ENCODE measurements at regions not wholly inside any gene's neighbourhood (a gene's known extent, or its start where the extent isn't known, plus 50 kb on each side); places are given as distances from the start of the nearest gene placed in this dataset.

GRCh38 chrX:4844376-4844775 is 1130.9 kb upstream of the PRKX start:
- no peak for DNase-seq

- no peak for DNase-seq
Measured at GRCh38 chrX:4841216-4841745, 1127.8 kb upstream of the PRKX start.

- no peak for DNase-seq
Measured at GRCh38 chrX:4831574-4831973, 1118.1 kb upstream of the PRKX start.

GRCh38 chrX:4830880-4831557 is 1117.6 kb upstream of the PRKX start:
- no peak for DNase-seq

- no peak for DNase-seq
Measured at GRCh38 chrX:4825550-4825949, 1112.1 kb upstream of the PRKX start.

GRCh38 chrX:4809571-4809970 is 1096.1 kb upstream of the PRKX start:
- no peak for DNase-seq

- DNase-seq: no peak
Measured at GRCh38 chrX:4805502-4805901, 1092.1 kb upstream of the PRKX start.

GRCh38 chrX:4800756-4801155 is 1087.3 kb upstream of the PRKX start:
- DNase-seq: no peak

- no peak for DNase-seq
Measured at GRCh38 chrX:4787971-4788370, 1074.5 kb upstream of the PRKX start.

GRCh38 chrX:4764888-4765287 is 1051.4 kb upstream of the PRKX start:
- DNase-seq: no peak

GRCh38 chrX:4762196-4762595 is 1048.7 kb upstream of the PRKX start:
- DNase-seq: no peak

- DNase-seq: no peak
Measured at GRCh38 chrX:4754878-4755604, 1041.6 kb upstream of the PRKX start.

GRCh38 chrX:4741024-4741423 is 1027.6 kb upstream of the PRKX start:
- no peak for DNase-seq

- DNase-seq: no peak
Measured at GRCh38 chrX:4735299-4735698, 1021.9 kb upstream of the PRKX start.

- no peak for DNase-seq
Measured at GRCh38 chrX:4710618-4711433, 997.4 kb upstream of the PRKX start.

- no peak for DNase-seq
Measured at GRCh38 chrX:4708970-4709760, 995.7 kb upstream of the PRKX start.

GRCh38 chrX:4706961-4707360 is 993.5 kb upstream of the PRKX start:
- DNase-seq: no peak

GRCh38 chrX:4690521-4690920 is 977.1 kb upstream of the PRKX start:
- no peak for DNase-seq

GRCh38 chrX:4682636-4683035 is 969.2 kb upstream of the PRKX start:
- no peak for DNase-seq

GRCh38 chrX:4675686-4676300 is 962.3 kb upstream of the PRKX start:
- no peak for DNase-seq

GRCh38 chrX:4674028-4674782 is 960.8 kb upstream of the PRKX start:
- no peak for DNase-seq
